Loucy (cell line): ENCODE measurements at regions not wholly inside any gene's neighbourhood (a gene's known extent, or its start where the extent isn't known, plus 50 kb on each side); places are given as distances from the start of the nearest gene placed in this dataset.
"Not testable (repeated sequence)": the region's sequence is repeated elsewhere in the genome, so short reads cannot be mapped to it uniquely, and the experiment has no call there.

ENCODE experiments used
- H2AFZ ChIP-seq: fragments of 200-600 bp; sonication (generic); 2 replicates; pipeline ENCODE4 v1.6.0; 2016; ENCODE audit warnings: antibody characterized with exemption, mild to moderate bottlenecking, low read length, moderate library complexity
- H3F3A ChIP-seq: fragments of 200-600 bp; 2 replicates; pipeline ENCODE4 v1.6.0; 2016; ENCODE audit warnings: antibody characterized with exemption, low read depth, mild to moderate bottlenecking
- H3K27me3 ChIP-seq: fragments of 200-600 bp; sonication (generic); 2 replicates; pipeline ENCODE4 v1.6.1; 2014; ENCODE audit warnings: low read length, mild to moderate bottlenecking; ENCODE audit not compliant: insufficient read depth, poor library complexity, severe bottlenecking
- H3K36me3 ChIP-seq: fragments of 200-600 bp; sonication (generic); 2 replicates; pipeline ENCODE4 v1.6.1; 2016; ENCODE audit warnings: low read length; ENCODE audit not compliant: insufficient read depth
- H3K4me1 ChIP-seq: fragments of 200-600 bp; sonication (generic); 2 replicates; pipeline ENCODE4 v1.5.1; 2014; ENCODE audit warnings: low read length, mild to moderate bottlenecking; ENCODE audit not compliant: insufficient read depth, poor library complexity, severe bottlenecking
- H3K4me2 ChIP-seq: fragments of 200-600 bp; sonication (generic); 2 replicates; pipeline ENCODE4 v1.6.0; 2014; ENCODE audit warnings: antibody characterized with exemption, low read length, low read depth, mild to moderate bottlenecking; ENCODE audit not compliant: poor library complexity, severe bottlenecking
- H3K4me3 ChIP-seq: fragments of 200-600 bp; sonication (generic); 2 replicates; pipeline ENCODE4 v1.5.1; 2014; ENCODE audit warnings: low read length, mild to moderate bottlenecking, mixed read lengths; ENCODE audit not compliant: poor library complexity, severe bottlenecking
- H3K79me2 ChIP-seq: fragments of 200-600 bp; sonication (generic); 2 replicates; pipeline ENCODE4 v1.6.1; 2014; ENCODE audit warnings: low read length; ENCODE audit not compliant: insufficient read depth
- H3K9ac ChIP-seq: fragments of 200-600 bp; sonication (generic); 2 replicates; pipeline ENCODE4 v1.6.0; 2014; ENCODE audit warnings: mild to moderate bottlenecking, low read depth, low read length, moderate library complexity; ENCODE audit not compliant: poor library complexity, severe bottlenecking
- H3K9me2 ChIP-seq: fragments of 200-600 bp; sonication (generic); replicated peaks from 2 replicates; pipeline ENCODE4 v1.6.1; 2016; ENCODE audit warnings: low read depth, low read length, mixed read lengths
- H3K9me3 ChIP-seq: fragments of 200-600 bp; sonication (generic); 2 replicates; pipeline ENCODE4 v1.6.1; 2014; ENCODE audit warnings: mild to moderate bottlenecking, antibody characterized with exemption, low read length, low read depth; ENCODE audit not compliant: insufficient read depth
- H4K20me1 ChIP-seq: fragments of 200-600 bp; sonication (generic); 2 replicates; pipeline ENCODE4 v1.6.0; 2014; ENCODE audit warnings: antibody characterized with exemption, low read length, mild to moderate bottlenecking; ENCODE audit not compliant: insufficient read depth, poor library complexity, severe bottlenecking
- CTCF ChIP-seq: fragments of 200-600 bp; sonication (generic); conservative IDR thresholded peaks from 2 replicates; pipeline ENCODE4 v1.5.1; 2014; ENCODE audit warnings: mild to moderate bottlenecking, antibody characterized with exemption, low read length
- EZH2phosphoT487 ChIP-seq: fragments of 200-600 bp; IDR thresholded peaks from 2 replicates; pipeline ENCODE4 v1.6.1; 2018; ENCODE audit warnings: antibody characterized with exemption, mild to moderate bottlenecking, moderate library complexity, borderline replicate concordance

- Histone ChIP-seq H2AFZ (no peak overlapping the region), H3K79me2 (no peaks in the 10 kb centered on the region), H3K36me3 (no peaks in the 10 kb centered on the region), H3K9me2 (no peaks in the 10 kb centered on the region), H3K4me3 (no peak overlapping the region), H3K9ac (no peak overlapping the region), H3F3A (no peaks in the 10 kb centered on the region), H3K4me1 (no peaks in the 10 kb centered on the region), H4K20me1 (no peaks in the 10 kb centered on the region), H3K9me3 (no peaks in the 10 kb centered on the region), H3K27me3 (no peaks in the 10 kb centered on the region), H3K4me2 (peak overlapping the region; percentile 36)
- TF ChIP-seq CTCF (no peak), EZH2phosphoT487 (no peak)
Observed at GRCh38 chr1:188822248-188822647, 1655.4 kb downstream of the BRINP3 start.

- H4K20me1 ChIP-seq, result no peaks in the 10 kb centered on the region
- no peaks in the 10 kb centered on the region for H3K4me1 ChIP-seq
- no peaks in the 10 kb centered on the region for H3K9me3 ChIP-seq
- no peak overlapping the region for H2AFZ ChIP-seq
- H3K36me3 ChIP-seq, result no peaks in the 10 kb centered on the region
- TF ChIP-seq CTCF (no peak), EZH2phosphoT487 (no peak)
- no peaks in the 10 kb centered on the region for H3K9me2 ChIP-seq
- no peaks in the 10 kb centered on the region for H3F3A ChIP-seq
- no peak overlapping the region for H3K4me3 ChIP-seq
- H3K79me2 ChIP-seq, result no peaks in the 10 kb centered on the region
- H3K9ac ChIP-seq, result no peak overlapping the region
- H3K27me3 ChIP-seq, result no peaks in the 10 kb centered on the region
- no peak overlapping the region for H3K4me2 ChIP-seq
Observed at GRCh38 chr1:188825471-188825870, 1652.2 kb downstream of the BRINP3 start.

GRCh38 chr1:188826800-188827199, 1650.9 kb downstream of the BRINP3 start:
- no peak for TF ChIP-seq EZH2phosphoT487
- Histone ChIP-seq H2AFZ (no peak overlapping the region), H4K20me1 (no peaks in the 10 kb centered on the region), H3K9me3 (no peaks in the 10 kb centered on the region), H3F3A (no peaks in the 10 kb centered on the region), H3K4me3 (no peak overlapping the region), H3K9ac (no peak overlapping the region), H3K9me2 (no peaks in the 10 kb centered on the region), H3K36me3 (no peaks in the 10 kb centered on the region), H3K4me2 (no peak overlapping the region), H3K27me3 (no peaks in the 10 kb centered on the region), H3K4me1 (no peaks in the 10 kb centered on the region), H3K79me2 (no peaks in the 10 kb centered on the region)

GRCh38 chr1:188827400-188827799, 1650.3 kb downstream of the BRINP3 start:
- Histone ChIP-seq H2AFZ (no peak overlapping the region), H4K20me1 (no peaks in the 10 kb centered on the region), H3K4me2 (no peak overlapping the region), H3K79me2 (no peaks in the 10 kb centered on the region), H3K9ac (no peak overlapping the region), H3F3A (no peaks in the 10 kb centered on the region), H3K27me3 (no peaks in the 10 kb centered on the region), H3K9me2 (no peaks in the 10 kb centered on the region), H3K36me3 (no peaks in the 10 kb centered on the region), H3K4me3 (no peak overlapping the region), H3K9me3 (no peaks in the 10 kb centered on the region), H3K4me1 (no peaks in the 10 kb centered on the region)
- TF ChIP-seq EZH2phosphoT487 (no peak), CTCF (no peak)

- not testable (repeated sequence) for H3K36me3 ChIP-seq, H3K4me1 ChIP-seq, H3K4me3 ChIP-seq, H3K79me2 ChIP-seq, H3K9ac ChIP-seq, H3K27me3 ChIP-seq, H2AFZ ChIP-seq, H3F3A ChIP-seq, H3K9me2 ChIP-seq, H3K9me3 ChIP-seq, H4K20me1 ChIP-seq, H3K4me2 ChIP-seq
Observed at GRCh38 chr1:188841111-188841696, 1636.5 kb downstream of the BRINP3 start.
